IMR-90 (cell line): ENCODE measurements at regions not wholly inside any gene's neighbourhood (a gene's known extent, or its start where the extent isn't known, plus 50 kb on each side); places are given as distances from the start of the nearest gene placed in this dataset.

Experiments
- ATAC-seq: fragments of 200-7000 bp; cut with Tn5 transposase; 2 replicates; pipeline ENCODE4 v1.9.1; 2020; ENCODE audit warnings: low read depth, mild to moderate bottlenecking, moderate library complexity
- BruUV-seq: library from RNA; stranded (reverse); fragments of 400-500 nt; replicated peaks from 2 replicates; lab custom pipeline; 2021; lab: Mats Ljungman, UMichigan
- CTCF ChIA-PET: fragments of 300-600 bp; formaldehyde crosslinking; extraction: SDS; loops from one replicate; lab custom pipeline; 2021; ENCODE audit warnings: antibody characterized with exemption; lab: Yijun Ruan, JAX
- POLR2A ChIA-PET: fragments of 300-600 bp; sonication (Branson Sonifier 250); formaldehyde crosslinking; loops from one replicate; lab custom pipeline; 2022; ENCODE audit warnings: antibody characterized with exemption; ENCODE audit not compliant: unreplicated experiment; lab: Charles Lee
- DNase-seq: peaks from one replicate; pipeline ENCODE4 v3.0.0; 2013
- H2AFZ ChIP-seq: replicated peaks from 2 replicates; pipeline ENCODE3; 2013; ENCODE audit warnings: low read length, mild to moderate bottlenecking; ENCODE audit not compliant: poor library complexity
- H2AK5ac ChIP-seq: 2 replicates; pipeline ENCODE4 v1.6.1; 2013; ENCODE audit warnings: low read depth, low read length, inconsistent platforms
- H2AK9ac ChIP-seq: replicated peaks from 2 replicates; pipeline ENCODE3; 2013; ENCODE audit warnings: mild to moderate bottlenecking, low read depth, low read length, moderate library complexity; ENCODE audit not compliant: poor library complexity
- H2BK120ac ChIP-seq: 2 replicates; pipeline ENCODE4 v1.6.1; 2013; ENCODE audit warnings: low read depth, low read length, inconsistent platforms
- H2BK15ac ChIP-seq: 3 replicates; pipeline ENCODE4 v1.6.1; 2013; ENCODE audit warnings: low read depth, low read length, inconsistent platforms
- H2BK20ac ChIP-seq: 2 replicates; pipeline ENCODE4 v1.6.1; 2013; ENCODE audit warnings: low read depth, mild to moderate bottlenecking, inconsistent platforms, low read length, moderate library complexity
- H2BK5ac ChIP-seq: 2 replicates; pipeline ENCODE4 v1.6.1; 2013; ENCODE audit warnings: mild to moderate bottlenecking, low read depth, low read length, inconsistent platforms; ENCODE audit not compliant: poor library complexity, severe bottlenecking
- H3K14ac ChIP-seq: replicated peaks from 2 replicates; pipeline ENCODE4 v1.6.1; 2013; ENCODE audit warnings: low read depth, low read length, inconsistent platforms
- H3K18ac ChIP-seq: 2 replicates; pipeline ENCODE4 v1.6.1; 2013; ENCODE audit warnings: low read depth, low read length, control low read depth
- H3K23ac ChIP-seq: 2 replicates; pipeline ENCODE4 v1.6.1; 2013; ENCODE audit warnings: low read depth, low read length, inconsistent platforms
- H3K27ac ChIP-seq: 2 replicates; pipeline ENCODE4 v1.5.1; 2013; ENCODE audit warnings: mild to moderate bottlenecking, control low read depth, low read length; ENCODE audit not compliant: insufficient read depth
- H3K27me3 ChIP-seq: 2 replicates; pipeline ENCODE4 v1.6.1; 2013; ENCODE audit warnings: low read length; ENCODE audit not compliant: control insufficient read depth, insufficient read depth
- H3K36me3 ChIP-seq: 2 replicates; pipeline ENCODE4 v1.6.1; 2013; ENCODE audit warnings: low read length, mixed read lengths; ENCODE audit not compliant: control insufficient read depth, insufficient read depth
- H3K4ac ChIP-seq: 2 replicates; pipeline ENCODE4 v1.6.1; 2013; ENCODE audit warnings: low read depth, low read length, inconsistent platforms
- H3K4me1 ChIP-seq: 2 replicates; pipeline ENCODE4 v1.6.1; 2013; ENCODE audit warnings: low read length, mixed read lengths; ENCODE audit not compliant: control insufficient read depth, insufficient read depth
- H3K4me2 ChIP-seq: 2 replicates; pipeline ENCODE4 v1.6.1; 2013; ENCODE audit warnings: low read depth, mild to moderate bottlenecking, control low read depth, low read length, moderate library complexity
- H3K4me3 ChIP-seq: 2 replicates; pipeline ENCODE4 v1.5.1; 2013; ENCODE audit warnings: low read depth, mild to moderate bottlenecking, control low read depth, low read length, moderate library complexity; ENCODE audit not compliant: insufficient read depth
- H3K56ac ChIP-seq: 2 replicates; pipeline ENCODE4 v1.6.1; 2013; ENCODE audit warnings: low read length, inconsistent platforms; ENCODE audit not compliant: insufficient read depth; ENCODE audit errors: extremely low read depth
- H3K79me1 ChIP-seq, 2 experiments: 2 replicates each; pipeline ENCODE4 v1.6.1; 2013; ENCODE audit warnings: low read length in 2 of 2, inconsistent platforms in 1 of 2, low read depth in 1 of 2
- H3K9ac ChIP-seq: 2 replicates; pipeline ENCODE4 v1.6.1; 2013; ENCODE audit warnings: low read depth, low read length, control low read depth
- H3K9me1 ChIP-seq: 2 replicates; pipeline ENCODE4 v1.6.1; 2013; ENCODE audit warnings: low read length, inconsistent platforms; ENCODE audit not compliant: insufficient read depth
- H3K9me3 ChIP-seq: 2 replicates; pipeline ENCODE4 v1.6.1; 2013; ENCODE audit warnings: low read length; ENCODE audit not compliant: control insufficient read depth, insufficient read depth
- H4K20me1 ChIP-seq: 2 replicates; pipeline ENCODE4 v1.6.1; 2013; ENCODE audit warnings: low read length, inconsistent platforms; ENCODE audit not compliant: insufficient read depth
- H4K5ac ChIP-seq: 2 replicates; pipeline ENCODE4 v1.6.1; 2013; ENCODE audit warnings: mild to moderate bottlenecking, low read depth, low read length, control low read depth
- H4K8ac ChIP-seq, 2 experiments: 2 replicates each; pipeline ENCODE4 v1.6.1; 2013; ENCODE audit warnings: low read depth in 2 of 2, low read length in 2 of 2, control low read depth in 1 of 2, inconsistent platforms in 1 of 2
- H4K91ac ChIP-seq: 2 replicates; pipeline ENCODE4 v1.6.1; 2013; ENCODE audit warnings: low read depth, low read length, inconsistent platforms; ENCODE audit not compliant: insufficient read depth
- CHD1 ChIP-seq: IDR thresholded peaks from 2 replicates; pipeline ENCODE4 v1.6.1; 2012; ENCODE audit warnings: low read depth, low read length, improper control_type of control experiment
- CTCF ChIP-seq: conservative IDR thresholded peaks from 2 replicates; pipeline ENCODE4 v1.5.1; 2012; ENCODE audit warnings: mild to moderate bottlenecking, low read depth, low read length, improper control_type of control experiment
- ELK1 ChIP-seq: fragments of 150-350 bp; IDR thresholded peaks from 2 replicates; pipeline ENCODE4 v1.6.1; 2016; ENCODE audit warnings: low read depth, mild to moderate bottlenecking, low read length, moderate library complexity, borderline replicate concordance
- MAFK ChIP-seq: IDR thresholded peaks from 2 replicates; pipeline ENCODE4 v1.6.1; 2012; ENCODE audit warnings: low read depth, low read length, improper control_type of control experiment
- SMC3 ChIP-seq: fragments of 150-350 bp; IDR thresholded peaks from 2 replicates; pipeline ENCODE4 v1.6.1; 2016; ENCODE audit warnings: low read depth, mild to moderate bottlenecking, antibody characterized with exemption, low read length, moderate library complexity
- USF2 ChIP-seq: fragments of 150-350 bp; IDR thresholded peaks from 2 replicates; pipeline ENCODE4 v1.6.1; 2017; ENCODE audit warnings: mild to moderate bottlenecking, antibody characterized with exemption, low read length, low read depth
- dilution Hi-C: fragments of 300-500 bp; cut with HindIII; formaldehyde crosslinking; loops from one replicate; pipeline ENCODE4 v1.14.3; 2018; ENCODE audit warnings: low sequenced_read_pairs; ENCODE audit not compliant: unreplicated experiment
- in situ Hi-C: fragments of 300-500 bp; cut with MboI; formaldehyde crosslinking; loops from 3 replicates; pipeline ENCODE4 v1.14.3; 2019; ENCODE audit warnings: low sequenced_read_pairs, inconsistent platforms, mixed read lengths
- intact Hi-C: fragments of 100-400 bp; cut with micrococcal nuclease; formaldehyde crosslinking; loops from 2 replicates; pipeline ENCODE4 v1.10.0; 2022

GRCh38 chrX:148185631-148186030 is 204.5 kb downstream of the FMR1NB start:
- dilution Hi-C loops (no loop called here), in situ Hi-C loops (no loop called here), intact Hi-C loops (no loop called here)
- H3K4me3 ChIP-seq = no peak overlapping the region
- H3K4me1 ChIP-seq = no peaks in the 10 kb centered on the region
- TF ChIP-seq ELK1 (no peak), CTCF (no peak), SMC3 (no peak), MAFK (no peak), CHD1 (no peak), USF2 (no peak)
- ATAC-seq = no peak
- BruUV-seq = no TSS peak
- H3K27ac ChIP-seq = no peak overlapping the region
- no peak overlapping the region for H3K4me2 ChIP-seq
- no peak overlapping the region for H2BK20ac ChIP-seq
- H3K9ac ChIP-seq = no peak overlapping the region
- no peak overlapping the region for H2BK120ac ChIP-seq
- no peak overlapping the region for H4K5ac ChIP-seq
- H2BK15ac ChIP-seq = no peak overlapping the region
- H2BK5ac ChIP-seq = no peak overlapping the region
- H4K91ac ChIP-seq = no peak overlapping the region
- H4K20me1 ChIP-seq = no peaks in the 10 kb centered on the region
- H2AK9ac ChIP-seq = no peak overlapping the region
- H2AK5ac ChIP-seq = no peak overlapping the region
- peaks cover 3% of the 10 kb centered on the region; the same call in 1 of the 2 replicates for H3K9me3 ChIP-seq
- H3K79me1 ChIP-seq = no peaks in the 10 kb centered on the region
- no peaks in the 10 kb centered on the region for H3K36me3 ChIP-seq
- H3K27me3 ChIP-seq = no peaks in the 10 kb centered on the region
- ChIA-PET POLR2A (no interaction called here), CTCF (no interaction called here)
- H3K4ac ChIP-seq = no peak overlapping the region
- no peak for DNase-seq
- H2AFZ ChIP-seq = no peak overlapping the region
- no peak overlapping the region for H3K23ac ChIP-seq
- no peak overlapping the region for H3K18ac ChIP-seq
- no peaks in the 10 kb centered on the region for H3K9me1 ChIP-seq
- no peak overlapping the region for H4K8ac ChIP-seq
- H3K14ac ChIP-seq = no peak overlapping the region
- H3K56ac ChIP-seq = no peak overlapping the region
